ENCODE measurements at regions not wholly inside any gene's neighbourhood (a gene's known extent, or its start where the extent isn't known, plus 50 kb on each side); places are given as distances from the start of the nearest gene placed in this dataset.
"Not testable (repeated sequence)": the region's sequence is repeated elsewhere in the genome, so short reads cannot be mapped to it uniquely, and the experiment has no call there.

GRCh38 chrX:14344172-14344940 lies 185.0 kb upstream of the GLRA2 start:
- H3K27ac ChIP-seq (ENCODE audit: low read depth, low read length), result no peak overlapping the region
- H3K4me3 ChIP-seq (ENCODE audit: low read length), result no peak overlapping the region
- H3K9ac ChIP-seq (ENCODE audit: low read length), result no peak overlapping the region
- H3K36me3 ChIP-seq (ENCODE audit: control insufficient read depth, insufficient read depth, low read length), result no peaks in the 10 kb centered on the region
- H3K4me1 ChIP-seq (ENCODE audit: control insufficient read depth, insufficient read depth, low read length), result no peaks in the 10 kb centered on the region
- H3K27me3 ChIP-seq (ENCODE audit: control insufficient read depth, insufficient read depth, low read length), result no peaks in the 10 kb centered on the region

GRCh38 chrX:14309431-14309830 lies 219.9 kb upstream of the GLRA2 start:
- no peaks in the 10 kb centered on the region for H3K27me3 ChIP-seq (ENCODE audit: control insufficient read depth, insufficient read depth, low read length)
- no peak overlapping the region for H3K27ac ChIP-seq (ENCODE audit: low read depth, low read length)
- no peak overlapping the region for H3K9ac ChIP-seq (ENCODE audit: low read length)
- H3K4me1 ChIP-seq (ENCODE audit: control insufficient read depth, insufficient read depth, low read length), result no peaks in the 10 kb centered on the region
- no peaks in the 10 kb centered on the region for H3K36me3 ChIP-seq (ENCODE audit: control insufficient read depth, insufficient read depth, low read length)
- no peak overlapping the region for H3K4me3 ChIP-seq (ENCODE audit: low read length)

- H3K36me3 ChIP-seq (ENCODE audit: control insufficient read depth, insufficient read depth, low read length); H3K27me3 ChIP-seq (ENCODE audit: control insufficient read depth, insufficient read depth, low read length); H3K4me3 ChIP-seq (ENCODE audit: low read length); H3K4me1 ChIP-seq (ENCODE audit: control insufficient read depth, insufficient read depth, low read length); H3K27ac ChIP-seq (ENCODE audit: low read depth, low read length); H3K9ac ChIP-seq (ENCODE audit: low read length): not testable (repeated sequence)
These were observed 220.4 kb upstream of the GLRA2 start for GRCh38 chrX:14308976-14309375.

- H3K36me3 ChIP-seq (ENCODE audit: control insufficient read depth, insufficient read depth, low read length), result no peaks in the 10 kb centered on the region
- no peaks in the 10 kb centered on the region for H3K4me1 ChIP-seq (ENCODE audit: control insufficient read depth, insufficient read depth, low read length)
These were observed 225.4 kb upstream of the GLRA2 start for GRCh38 chrX:14303891-14304290.

GRCh38 chrX:14302561-14302960 lies 226.8 kb upstream of the GLRA2 start:
- H3K27me3 ChIP-seq (ENCODE audit: control insufficient read depth, insufficient read depth, low read length); H3K4me1 ChIP-seq (ENCODE audit: control insufficient read depth, insufficient read depth, low read length); H3K27ac ChIP-seq (ENCODE audit: low read depth, low read length); H3K4me3 ChIP-seq (ENCODE audit: low read length); H3K9ac ChIP-seq (ENCODE audit: low read length); H3K36me3 ChIP-seq (ENCODE audit: control insufficient read depth, insufficient read depth, low read length): not testable (repeated sequence)

More at GRCh38 chrX:14303891-14304290, 225.4 kb upstream of the GLRA2 start:
- Histone ChIP-seq H3K27me3 (ENCODE audit: control insufficient read depth, insufficient read depth, low read length) (no peaks in the 10 kb centered on the region), H3K4me3 (ENCODE audit: low read length) (no peak overlapping the region), H3K9ac (ENCODE audit: low read length) (no peak overlapping the region), H3K27ac (ENCODE audit: low read depth, low read length) (no peak overlapping the region)

GRCh38 chrX:14300376-14300775 lies 229.0 kb upstream of the GLRA2 start:
- H3K36me3 ChIP-seq (ENCODE audit: control insufficient read depth, insufficient read depth, low read length), result no peaks in the 10 kb centered on the region
- no peak overlapping the region for H3K27ac ChIP-seq (ENCODE audit: low read depth, low read length)

GRCh38 chrX:14295426-14295825 lies 233.9 kb upstream of the GLRA2 start:
- H3K27me3 ChIP-seq (ENCODE audit: control insufficient read depth, insufficient read depth, low read length), result no peaks in the 10 kb centered on the region
- H3K36me3 ChIP-seq (ENCODE audit: control insufficient read depth, insufficient read depth, low read length), result no peaks in the 10 kb centered on the region
- H3K4me3 ChIP-seq (ENCODE audit: low read length), result no peak overlapping the region
- no peak overlapping the region for H3K9ac ChIP-seq (ENCODE audit: low read length)
- H3K27ac ChIP-seq (ENCODE audit: low read depth, low read length), result no peak overlapping the region
- no peaks in the 10 kb centered on the region for H3K4me1 ChIP-seq (ENCODE audit: control insufficient read depth, insufficient read depth, low read length)

More at GRCh38 chrX:14300376-14300775, 229.0 kb upstream of the GLRA2 start:
- Histone ChIP-seq H3K9ac (ENCODE audit: low read length) (no peak overlapping the region), H3K27me3 (ENCODE audit: control insufficient read depth, insufficient read depth, low read length) (no peaks in the 10 kb centered on the region), H3K4me1 (ENCODE audit: control insufficient read depth, insufficient read depth, low read length) (no peaks in the 10 kb centered on the region), H3K4me3 (ENCODE audit: low read length) (no peak overlapping the region)

GRCh38 chrX:14291666-14292500 lies 237.5 kb upstream of the GLRA2 start:
- no peaks in the 10 kb centered on the region for H3K27me3 ChIP-seq (ENCODE audit: control insufficient read depth, insufficient read depth, low read length)
- no peak overlapping the region for H3K9ac ChIP-seq (ENCODE audit: low read length)
- H3K36me3 ChIP-seq (ENCODE audit: control insufficient read depth, insufficient read depth, low read length), result no peaks in the 10 kb centered on the region
- H3K4me3 ChIP-seq (ENCODE audit: low read length), result no peak overlapping the region
- H3K4me1 ChIP-seq (ENCODE audit: control insufficient read depth, insufficient read depth, low read length), result no peaks in the 10 kb centered on the region
- H3K27ac ChIP-seq (ENCODE audit: low read depth, low read length), result no peak overlapping the region

GRCh38 chrX:14290335-14290734 lies 239.0 kb upstream of the GLRA2 start:
- Histone ChIP-seq H3K27ac (ENCODE audit: low read depth, low read length) (no peak overlapping the region), H3K27me3 (ENCODE audit: control insufficient read depth, insufficient read depth, low read length) (no peaks in the 10 kb centered on the region), H3K4me3 (ENCODE audit: low read length) (no peak overlapping the region), H3K4me1 (ENCODE audit: control insufficient read depth, insufficient read depth, low read length) (no peaks in the 10 kb centered on the region), H3K9ac (ENCODE audit: low read length) (no peak overlapping the region), H3K36me3 (ENCODE audit: control insufficient read depth, insufficient read depth, low read length) (no peaks in the 10 kb centered on the region)

- no peaks in the 10 kb centered on the region for H3K36me3 ChIP-seq (ENCODE audit: control insufficient read depth, insufficient read depth, low read length)
- no peaks in the 10 kb centered on the region for H3K4me1 ChIP-seq (ENCODE audit: control insufficient read depth, insufficient read depth, low read length)
- no peak overlapping the region for H3K4me3 ChIP-seq (ENCODE audit: low read length)
- H3K27ac ChIP-seq (ENCODE audit: low read depth, low read length), result no peak overlapping the region
- no peak overlapping the region for H3K9ac ChIP-seq (ENCODE audit: low read length)
- no peaks in the 10 kb centered on the region for H3K27me3 ChIP-seq (ENCODE audit: control insufficient read depth, insufficient read depth, low read length)
These were observed 245.0 kb upstream of the GEMIN8 start for GRCh38 chrX:14274691-14275090.

GRCh38 chrX:14267216-14267615 lies 237.5 kb upstream of the GEMIN8 start:
- Histone ChIP-seq H3K4me1 (ENCODE audit: control insufficient read depth, insufficient read depth, low read length) (no peaks in the 10 kb centered on the region), H3K27me3 (ENCODE audit: control insufficient read depth, insufficient read depth, low read length) (no peaks in the 10 kb centered on the region), H3K36me3 (ENCODE audit: control insufficient read depth, insufficient read depth, low read length) (no peaks in the 10 kb centered on the region)

GRCh38 chrX:14266705-14267104 lies 237.0 kb upstream of the GEMIN8 start:
- H3K27me3 ChIP-seq (ENCODE audit: control insufficient read depth, insufficient read depth, low read length), result no peaks in the 10 kb centered on the region
- H3K4me3 ChIP-seq (ENCODE audit: low read length), result no peak overlapping the region
- no peak overlapping the region for H3K27ac ChIP-seq (ENCODE audit: low read depth, low read length)

More at GRCh38 chrX:14267216-14267615, 237.5 kb upstream of the GEMIN8 start:
- Histone ChIP-seq H3K27ac (ENCODE audit: low read depth, low read length) (no peak overlapping the region), H3K4me3 (ENCODE audit: low read length) (no peak overlapping the region), H3K9ac (ENCODE audit: low read length) (no peak overlapping the region)

More at GRCh38 chrX:14266705-14267104, 237.0 kb upstream of the GEMIN8 start:
- no peak overlapping the region for H3K9ac ChIP-seq (ENCODE audit: low read length)
- no peaks in the 10 kb centered on the region for H3K4me1 ChIP-seq (ENCODE audit: control insufficient read depth, insufficient read depth, low read length)
- no peaks in the 10 kb centered on the region for H3K36me3 ChIP-seq (ENCODE audit: control insufficient read depth, insufficient read depth, low read length)
